Spleen (tissue), 11 donors: ENCODE measurements at regions not wholly inside any gene's neighbourhood (a gene's known extent, or its start where the extent isn't known, plus 50 kb on each side); places are given as distances from the start of the nearest gene placed in this dataset.
"Not testable (repeated sequence)": the region's sequence is repeated elsewhere in the genome, so short reads cannot be mapped to it uniquely, and the experiment has no call there.

Experiments
- DNase-seq: peaks from one replicate; pipeline ENCODE4 v3.0.0-alpha.2; 2020
- H3K27ac ChIP-seq, 8 donors: fragments of 200-600 bp; sonication (generic) in 7 of 8; 1 replicate in 4 of 8; 2 replicates in 4 of 8; pipeline versions ENCODE4 v1.5.0 to v1.8.0; 2016 to 2021; ENCODE audit warnings: inconsistent platforms in 4 of 8, mild to moderate bottlenecking in 4 of 8, moderate library complexity in 1 of 8
- H3K27me3 ChIP-seq, 7 donors: fragments of 200-600 bp; sonication (generic) in 6 of 7; replicated peaks in 1 of 7; 1 replicate in 4 of 7; 2 replicates in 3 of 7; pipeline versions ENCODE4 v1.5.0 to v1.8.0; 2016 to 2021; ENCODE audit warnings: inconsistent platforms in 3 of 7, mild to moderate bottlenecking in 1 of 7
- H3K36me3 ChIP-seq, 6 donors: fragments of 200-600 bp; sonication (generic) in 5 of 6; 1 replicate in 4 of 6; 2 replicates in 2 of 6; pipeline versions ENCODE4 v1.5.0 to v1.8.0; 2016 to 2021; ENCODE audit warnings: inconsistent platforms in 2 of 6
- H3K4me1 ChIP-seq, 6 donors: fragments of 200-600 bp; sonication (generic) in 5 of 6; 1 replicate in 3 of 6; 2 replicates in 3 of 6; pipeline versions ENCODE4 v1.5.0 to v1.8.0; 2016 to 2021; ENCODE audit warnings: inconsistent platforms in 3 of 6
- H3K4me3 ChIP-seq, 8 donors: fragments of 200-600 bp; sonication (generic) in 7 of 8; 1 replicate in 4 of 8; 2 replicates in 4 of 8; pipeline versions ENCODE4 v1.5.0 to v1.8.0; 2016 to 2021; ENCODE audit warnings: inconsistent platforms in 4 of 8, mild to moderate bottlenecking in 4 of 8, moderate library complexity in 2 of 8
- H3K9me3 ChIP-seq, 8 donors: fragments of 200-600 bp; sonication (generic) in 7 of 8; 1 replicate in 4 of 8; 2 replicates in 4 of 8; pipeline versions ENCODE4 v1.5.0 to v1.8.0; 2016 to 2021; ENCODE audit warnings: inconsistent platforms in 4 of 8
- CTCF ChIP-seq, 11 experiments: fragments of 200-600 bp in 7 of 11; fragments of 450-650 bp in 4 of 11; sonication (generic) in 4 of 11; IDR thresholded peaks in 8 of 11; conservative IDR thresholded peaks in 3 of 11; 1 replicate in 7 of 11; 2 replicates in 4 of 11; pipeline versions ENCODE4 v1.4.0 to v1.8.0; 2016 to 2021; ENCODE audit warnings: antibody characterized with exemption in 11 of 11, inconsistent platforms in 4 of 11, mild to moderate bottlenecking in 1 of 11
- POLR2A ChIP-seq, 3 donors: fragments of 450-650 bp; IDR thresholded peaks; one replicate each; pipeline ENCODE4 v1.5.1; 2017; ENCODE audit warnings: antibody characterized with exemption in 3 of 3, mild to moderate bottlenecking in 1 of 3
- POLR2AphosphoS5 ChIP-seq, 3 donors: sonication (generic); formaldehyde crosslinking; IDR thresholded peaks; one replicate each; pipeline ENCODE4 v1.5.1; 2017; ENCODE audit warnings: antibody characterized with exemption in 3 of 3
- WGBS, 5 donors: extraction: QIAGEN DNeasy Blood & Tissue Kit in 3 of 5; methylation state at CpG; one replicate each; pipeline versions ENCODE4 v1.1.5 to v1.1.7; 2013 to 2018; 5-methylcytosine and 5-hydroxymethylcytosine counted together
- intact Hi-C: fragments of 100-400 bp; cut with DNase I; formaldehyde crosslinking; loops from one replicate; pipeline ENCODE4 v1.15.0; 2023; ENCODE audit warnings: low total_unique reads
- donor health status: healthy with polysubstance abuse.
- donor health status: DM: no; HTN: no; CAD: no; lungs with moderate emphysema.
- donor health status: DM: no; HTN: no; CAD: no.
- donor health status: Bipolar disorder and iron deficiency.
- donor health status: healthy.
- donor health status: DM: no; HTN: no; CAD: no.
- donor health status: DM: yes; HTN: yes; CAD: no.

DNA sequence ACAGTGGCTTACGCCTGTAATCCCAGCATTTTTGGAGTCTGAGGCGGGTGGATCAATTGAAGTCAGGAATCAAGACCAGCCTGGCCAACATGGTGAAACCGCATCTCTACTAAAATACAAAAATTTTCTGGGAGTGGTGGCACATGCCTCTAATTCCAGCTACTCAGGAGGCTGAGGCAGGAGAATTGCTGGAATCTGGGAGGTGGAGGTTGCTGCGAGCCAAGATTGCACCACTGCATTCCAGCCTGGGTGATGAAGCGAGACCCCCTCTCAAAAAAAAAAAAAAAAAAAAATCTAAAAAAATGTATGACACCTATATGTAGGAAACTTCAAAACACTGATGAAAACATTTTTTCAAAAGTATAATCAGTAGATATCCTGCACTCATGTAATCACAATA lies 242.7 kb upstream of the CHORDC1 start:
- Histone ChIP-seq H3K9me3 (no peaks in the 10 kb centered on the region), H3K36me3 (no peaks in the 10 kb centered on the region), H3K27ac (no peak overlapping the region), H3K4me1 (no peaks in the 10 kb centered on the region), H3K27me3 (no peaks in the 10 kb centered on the region), H3K4me3 (no peak overlapping the region)
- TF ChIP-seq POLR2A (IDR thresholded peaks at IDR 0.05) (no peak), POLR2AphosphoS5 (IDR thresholded peaks at IDR 0.05) (no peak), CTCF (IDR thresholded peaks at IDR 0.05 in 8 of 11, conservative IDR thresholded peaks at IDR 0.05 in 3 of 11) (no peak)
- intact Hi-C loops, result no loop called here
- no peak for DNase-seq
- WGBS, 5 donors, result 90 to 97% (median 94%) methylated on average over 5 of the region's 5 CpGs

- DNase-seq, H3K9me3 ChIP-seq, intact Hi-C loops, H3K4me3 ChIP-seq, H3K27me3 ChIP-seq, H3K36me3 ChIP-seq, H3K4me1 ChIP-seq, H3K27ac ChIP-seq: not testable (repeated sequence)
- WGBS, 5 donors, result 71 to 79% (median 76%) methylated on average over 6 of the region's 6 CpGs
Measured at GRCh38 chr11:90455347-90455920, 232.6 kb upstream of the CHORDC1 start.

DNA sequence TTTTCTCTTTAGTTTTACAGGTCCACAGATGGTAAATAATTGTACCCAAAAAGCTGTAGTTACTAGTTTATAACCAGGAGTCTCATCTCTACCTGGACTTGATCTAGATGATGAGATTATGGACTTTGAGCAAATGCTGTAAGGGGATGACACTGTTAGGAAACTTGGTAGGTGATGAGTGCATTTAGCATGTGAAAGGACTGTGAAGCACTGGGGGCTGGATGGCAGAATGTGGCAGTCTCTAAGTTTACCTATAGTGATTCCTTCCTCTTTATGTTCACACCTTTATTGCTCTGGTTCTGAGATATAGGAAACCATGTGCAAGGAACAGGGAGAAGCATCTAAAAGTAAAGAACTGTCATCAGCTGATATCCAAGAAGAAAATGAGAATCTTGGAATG lies 230.7 kb upstream of the CHORDC1 start:
- no peak for TF ChIP-seq POLR2A (IDR thresholded peaks at IDR 0.05)
- no peak for TF ChIP-seq CTCF (IDR thresholded peaks at IDR 0.05 in 8 of 11, conservative IDR thresholded peaks at IDR 0.05 in 3 of 11)
- no peak for TF ChIP-seq POLR2AphosphoS5 (IDR thresholded peaks at IDR 0.05)
- Histone ChIP-seq H3K4me1 (no peaks in the 10 kb centered on the region), H3K27me3 (no peaks in the 10 kb centered on the region), H3K4me3 (no peak overlapping the region), H3K27ac (no peak overlapping the region), H3K36me3 (no peaks in the 10 kb centered on the region), H3K9me3 (no peaks in the 10 kb centered on the region)
- intact Hi-C loops, result no loop called here
- no peak for DNase-seq

DNA sequence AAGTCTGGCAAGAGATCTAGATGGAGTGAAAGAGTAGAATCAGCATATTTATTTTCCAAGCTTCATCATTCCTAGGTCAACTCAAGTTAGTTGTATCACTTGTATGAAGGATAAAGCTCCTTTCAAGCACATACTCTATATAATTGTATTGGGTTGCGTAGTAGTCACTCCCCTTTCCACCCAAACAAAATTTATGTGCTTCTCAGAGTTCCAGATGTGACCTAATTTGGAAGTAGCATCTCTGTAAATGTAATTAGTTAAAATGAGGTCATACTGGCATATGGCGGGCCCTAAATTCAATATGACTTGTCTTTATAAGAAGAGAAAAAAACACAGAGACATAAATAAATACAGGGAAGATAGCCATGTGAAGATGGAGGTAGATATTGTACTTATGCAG lies 226.8 kb upstream of the CHORDC1 start:
- Histone ChIP-seq H3K9me3 (no peaks in the 10 kb centered on the region), H3K36me3 (no peaks in the 10 kb centered on the region), H3K4me3 (no peak overlapping the region), H3K4me1 (no peaks in the 10 kb centered on the region), H3K27me3 (no peaks in the 10 kb centered on the region), H3K27ac (no peak overlapping the region)
- WGBS, 5 donors, result 83 to 93% (median 85%) methylated on average over 2 of the region's 2 CpGs
- TF ChIP-seq CTCF (IDR thresholded peaks at IDR 0.05 in 8 of 11, conservative IDR thresholded peaks at IDR 0.05 in 3 of 11) (no peak), POLR2AphosphoS5 (IDR thresholded peaks at IDR 0.05) (no peak), POLR2A (IDR thresholded peaks at IDR 0.05) (no peak)
- intact Hi-C loops, result loop anchor here (10.0 kb wide), 1 partner anchor 205 kb away; no protein-coding TSS in a partner anchor
- DNase-seq, result no peak

DNA sequence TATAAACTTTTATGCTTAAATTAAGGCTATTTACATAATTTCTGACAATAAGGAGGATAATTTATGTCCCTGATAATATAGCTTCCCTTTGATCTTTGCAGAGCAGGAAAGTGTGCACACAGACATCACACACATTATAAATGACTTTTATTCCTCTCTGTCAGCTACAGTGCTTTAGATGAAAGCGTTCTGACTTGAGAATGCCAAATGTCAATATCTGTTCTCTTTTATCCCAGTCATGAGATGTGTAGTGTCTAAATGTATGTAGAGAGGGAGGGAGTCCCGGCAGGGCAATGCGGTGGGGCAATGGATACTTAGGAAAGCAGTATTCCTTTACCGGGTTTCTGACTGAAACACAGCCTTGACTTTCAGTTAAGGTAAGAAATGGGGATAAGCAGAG lies 225.4 kb upstream of the CHORDC1 start:
- H3K36me3 ChIP-seq, result no peaks in the 10 kb centered on the region
- H3K4me3 ChIP-seq, result no peak overlapping the region
- no peak for TF ChIP-seq POLR2AphosphoS5 (IDR thresholded peaks at IDR 0.05)
- TF ChIP-seq POLR2A (IDR thresholded peaks at IDR 0.05), result no peak
- TF ChIP-seq CTCF (IDR thresholded peaks at IDR 0.05 in 8 of 11, conservative IDR thresholded peaks at IDR 0.05 in 3 of 11), result no peak
- no peak for DNase-seq
- H3K27ac ChIP-seq, result no peak overlapping the region
- WGBS, 5 donors, result 74 to 85% (median 79%) methylated on average over 4 of the region's 4 CpGs
- intact Hi-C loops, result loop anchor here (10.0 kb wide), 1 partner anchor 203 kb away; no protein-coding TSS in a partner anchor
- H3K9me3 ChIP-seq, result no peaks in the 10 kb centered on the region
- no peaks in the 10 kb centered on the region for H3K4me1 ChIP-seq
- no peaks in the 10 kb centered on the region for H3K27me3 ChIP-seq
